Fibroblast of pulmonary artery (primary cell): ENCODE measurements at regions not wholly inside any gene's neighbourhood (a gene's known extent, or its start where the extent isn't known, plus 50 kb on each side); places are given as distances from the start of the nearest gene placed in this dataset.
"Not testable (repeated sequence)": the region's sequence is repeated elsewhere in the genome, so short reads cannot be mapped to it uniquely, and the experiment has no call there.

ENCODE experiments used
- DNase-seq: peaks from one replicate; pipeline ENCODE4 v3.0.0-alpha.2; 2010; ENCODE audit warnings: low read depth
- H3K4me3 ChIP-seq: replicated peaks from 2 replicates; pipeline ENCODE4 v1.5.1; 2011; ENCODE audit warnings: low read depth, mild to moderate bottlenecking, control low read depth, low read length, moderate library complexity
- TF ChIP-seq, protein P1 (sequence below): IDR thresholded peaks from 2 replicates; pipeline ENCODE4 v1.5.1; 2011; ENCODE audit warnings: mild to moderate bottlenecking, control low read depth, low read length, inconsistent platforms; ENCODE audit errors: missing control alignments

DNA sequence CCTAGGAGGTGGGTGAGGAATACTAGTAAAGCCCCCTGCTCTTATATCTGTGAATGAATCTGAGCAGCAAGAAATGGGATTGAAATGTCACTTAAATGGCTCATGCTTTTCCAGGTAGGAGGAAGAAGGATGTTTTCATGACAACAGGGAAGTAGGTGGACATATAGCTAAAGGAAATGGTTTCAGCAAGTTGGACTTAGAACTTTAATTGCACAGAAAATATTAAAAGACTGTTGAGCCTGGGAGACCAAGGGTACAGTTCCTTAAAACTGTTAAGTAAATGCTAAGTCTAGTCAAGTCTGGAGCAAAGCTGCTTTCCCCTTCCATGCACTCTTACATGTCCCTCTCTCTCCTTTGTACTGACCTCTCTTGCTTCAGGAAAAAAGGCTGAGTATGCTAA, 301.3 kb downstream of the HGF start:
- TF ChIP-seq, protein P1, sequence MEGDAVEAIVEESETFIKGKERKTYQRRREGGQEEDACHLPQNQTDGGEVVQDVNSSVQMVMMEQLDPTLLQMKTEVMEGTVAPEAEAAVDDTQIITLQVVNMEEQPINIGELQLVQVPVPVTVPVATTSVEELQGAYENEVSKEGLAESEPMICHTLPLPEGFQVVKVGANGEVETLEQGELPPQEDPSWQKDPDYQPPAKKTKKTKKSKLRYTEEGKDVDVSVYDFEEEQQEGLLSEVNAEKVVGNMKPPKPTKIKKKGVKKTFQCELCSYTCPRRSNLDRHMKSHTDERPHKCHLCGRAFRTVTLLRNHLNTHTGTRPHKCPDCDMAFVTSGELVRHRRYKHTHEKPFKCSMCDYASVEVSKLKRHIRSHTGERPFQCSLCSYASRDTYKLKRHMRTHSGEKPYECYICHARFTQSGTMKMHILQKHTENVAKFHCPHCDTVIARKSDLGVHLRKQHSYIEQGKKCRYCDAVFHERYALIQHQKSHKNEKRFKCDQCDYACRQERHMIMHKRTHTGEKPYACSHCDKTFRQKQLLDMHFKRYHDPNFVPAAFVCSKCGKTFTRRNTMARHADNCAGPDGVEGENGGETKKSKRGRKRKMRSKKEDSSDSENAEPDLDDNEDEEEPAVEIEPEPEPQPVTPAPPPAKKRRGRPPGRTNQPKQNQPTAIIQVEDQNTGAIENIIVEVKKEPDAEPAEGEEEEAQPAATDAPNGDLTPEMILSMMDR: no peak
- no peak for DNase-seq
- H3K4me3 ChIP-seq: no peak overlapping the region

DNA sequence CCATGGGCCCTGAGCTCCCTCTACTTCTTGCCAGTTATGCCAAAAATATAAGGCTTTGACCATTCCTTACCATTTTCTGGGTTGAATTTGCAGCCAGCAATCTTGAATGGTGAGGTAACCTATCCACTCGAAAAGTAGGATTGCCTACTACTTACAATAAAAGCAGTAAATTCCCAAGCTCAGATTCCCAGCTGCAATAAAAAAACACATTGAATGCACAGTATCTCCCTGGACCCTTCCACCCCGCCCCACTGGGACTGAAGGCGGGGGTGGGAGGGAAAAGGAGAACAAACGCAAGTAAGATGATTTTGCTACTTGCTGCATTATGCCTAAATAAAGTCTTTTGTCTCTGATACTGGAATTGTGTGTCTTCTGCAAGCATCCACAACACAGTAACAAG, 301.9 kb downstream of the HGF start:
- H3K4me3 ChIP-seq: no peak overlapping the region
- no peak for DNase-seq
- TF ChIP-seq, protein P1: no peak

DNA sequence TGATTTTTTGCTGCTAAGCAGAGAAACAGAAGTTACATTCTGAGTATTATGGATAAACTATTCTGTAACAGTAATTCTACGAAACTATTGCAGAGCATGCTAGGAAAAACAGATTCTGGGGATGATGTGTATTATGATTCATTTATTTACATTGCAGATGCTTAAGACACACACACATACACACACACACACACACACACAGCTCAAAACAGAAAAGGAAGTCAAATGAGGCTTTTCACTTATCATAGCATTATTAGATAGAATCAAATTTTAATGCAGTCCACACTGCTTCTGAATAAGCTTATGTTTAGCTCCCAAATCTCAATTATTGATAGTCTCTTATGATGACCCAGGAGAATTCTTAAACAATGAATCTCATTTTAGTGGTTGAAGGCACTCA, 307.2 kb downstream of the HGF start:
- no peak overlapping the region for H3K4me3 ChIP-seq
- DNase-seq: peak; percentile 56
- TF ChIP-seq, protein P1: no peak

DNA sequence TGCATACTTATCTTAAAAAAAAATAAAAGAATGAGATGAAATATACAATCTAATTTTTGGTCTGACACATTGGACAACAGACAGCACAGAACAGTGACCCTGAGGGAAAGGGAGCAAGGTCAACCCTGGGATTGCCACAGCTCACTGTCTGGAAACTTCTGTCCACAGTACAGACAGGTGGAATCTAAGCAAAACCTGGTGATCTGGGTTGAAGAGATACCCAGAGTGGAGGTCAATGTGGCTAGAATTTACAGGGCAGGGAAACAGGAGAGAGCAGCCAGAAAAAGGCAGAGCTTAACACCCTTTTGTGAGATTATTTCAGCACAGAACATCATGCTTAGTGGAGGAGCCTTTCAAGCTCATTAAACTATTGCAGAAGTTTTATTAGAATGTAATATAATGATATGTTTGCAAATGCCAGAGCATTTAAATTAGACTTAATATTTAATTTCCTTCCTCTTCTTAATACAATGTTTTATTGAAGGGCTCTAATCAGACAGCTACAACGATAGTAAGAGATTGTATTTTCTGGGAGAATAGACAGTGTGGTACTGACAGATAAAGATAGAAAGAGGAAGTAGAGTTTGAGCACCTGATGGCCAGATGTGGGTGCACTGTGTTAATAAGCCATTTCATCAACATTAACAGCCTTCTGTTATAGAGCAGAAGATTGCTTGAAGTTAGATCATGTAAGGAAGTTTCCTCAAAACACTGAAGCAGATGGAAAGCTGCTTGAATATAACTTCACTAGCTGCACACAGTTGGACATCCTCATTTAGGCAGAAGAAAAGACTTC, 309.4 kb downstream of the HGF start:
- TF ChIP-seq, protein P1: no peak
- DNase-seq: no peak
- no peak overlapping the region for H3K4me3 ChIP-seq

DNA sequence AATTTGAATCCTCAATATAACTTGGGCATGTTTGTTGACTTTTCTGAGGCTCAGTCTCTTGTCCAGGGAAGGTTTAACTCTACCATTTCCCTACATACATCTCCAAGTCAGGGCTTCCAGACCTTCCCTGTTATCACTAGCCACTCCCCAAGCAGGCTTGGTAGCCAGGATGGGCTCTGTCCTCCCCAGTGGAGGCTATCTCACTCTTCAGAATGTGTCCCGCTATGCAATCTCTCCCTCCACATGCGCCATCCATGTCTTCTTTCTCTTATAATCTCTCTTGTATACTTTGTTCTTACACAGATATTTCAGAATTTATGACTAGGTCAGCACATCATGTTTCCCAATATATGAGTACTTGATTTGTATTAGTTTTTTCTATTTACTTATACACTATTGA, 310.4 kb downstream of the HGF start:
- TF ChIP-seq, protein P1: no peak
- no peak for DNase-seq
- no peak overlapping the region for H3K4me3 ChIP-seq

DNA sequence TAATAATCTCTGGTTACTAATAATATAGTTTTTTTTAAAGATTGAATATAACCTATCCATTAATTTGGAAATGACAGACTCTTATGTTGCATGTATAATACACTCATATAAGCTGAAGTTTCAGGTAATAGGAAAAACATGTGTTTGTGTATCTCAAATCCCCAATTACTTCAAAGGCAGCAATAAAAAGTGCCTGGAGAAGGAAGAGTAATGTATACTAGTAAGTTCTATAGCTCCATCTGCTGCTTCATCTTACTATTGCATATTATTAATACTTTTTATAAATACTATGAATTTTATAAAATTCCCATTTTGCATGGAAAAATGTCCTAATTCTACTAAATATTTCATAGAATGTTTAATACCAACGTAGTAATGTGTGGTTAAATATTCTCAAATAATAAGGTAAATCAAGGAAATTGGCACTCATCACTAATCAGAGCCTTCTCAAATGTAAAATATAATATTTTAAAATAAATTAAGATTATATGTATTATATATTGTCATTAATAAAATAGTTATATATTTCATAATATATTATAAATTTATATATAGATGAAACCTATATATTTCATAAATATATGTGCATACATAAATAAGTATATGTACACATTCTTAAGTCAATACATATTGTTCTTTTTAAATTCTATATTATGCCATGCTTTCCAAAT, 311.9 kb downstream of the HGF start:
- TF ChIP-seq, protein P1: peak; percentile 60
- DNase-seq: peak; percentile 66
- H3K4me3 ChIP-seq: no peak overlapping the region

DNA sequence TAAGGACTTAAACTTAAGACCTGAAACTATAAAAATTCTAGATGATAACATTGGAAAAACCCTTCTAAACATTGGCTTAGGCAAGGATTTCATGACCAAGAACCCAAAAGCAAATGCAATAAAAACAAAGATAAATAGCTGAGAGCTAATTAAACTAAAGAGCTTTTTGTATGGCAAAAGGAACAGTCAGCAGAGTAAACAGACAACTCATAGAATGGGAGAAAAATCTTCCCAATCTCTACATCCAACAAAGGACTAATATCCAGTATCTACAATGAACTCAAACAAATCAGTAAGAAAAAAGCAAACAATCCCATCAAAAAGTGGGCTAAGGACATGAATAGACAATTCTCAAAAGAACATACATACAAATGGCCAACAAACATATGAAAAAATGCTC, 316.1 kb downstream of the HGF start:
- not testable (repeated sequence) for H3K4me3 ChIP-seq, DNase-seq
